T-helper 2 cell (primary cell): ENCODE measurements at regions not wholly inside any gene's neighbourhood (a gene's known extent, or its start where the extent isn't known, plus 50 kb on each side); places are given as distances from the start of the nearest gene placed in this dataset.

ENCODE experiments used
- DNase-seq, 5 experiments: peaks; one replicate each; pipeline versions ENCODE4 v3.0.0 to v3.0.0-alpha.2; 2012 to 2022

GRCh38 chr11:109752212-109752825 is 330.3 kb downstream of the C11orf87 start:
- no peak for DNase-seq

DNA sequence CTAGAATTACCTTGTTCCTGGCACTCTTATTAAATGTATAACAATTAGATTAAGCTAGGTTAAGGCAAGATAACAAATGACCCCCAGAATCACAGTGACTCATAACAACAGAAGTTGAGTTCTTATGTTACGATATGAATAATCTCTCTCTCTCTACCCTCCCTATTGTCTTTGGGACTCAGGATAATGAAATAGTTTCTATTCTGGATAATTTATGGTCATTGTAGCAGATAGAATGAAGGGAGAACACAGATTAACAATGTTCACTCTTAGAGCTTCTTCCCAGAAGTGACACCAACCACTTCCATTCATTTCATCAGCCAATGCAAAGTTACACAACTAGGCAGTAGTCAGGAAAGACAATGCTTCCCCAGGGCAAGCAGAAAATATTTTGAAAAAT is 334.5 kb downstream of the C11orf87 start:
- no peak for DNase-seq

GRCh38 chr11:109756951-109757350 is 335.0 kb downstream of the C11orf87 start:
- no peak for DNase-seq

- no peak for DNase-seq
These were observed 330.6 kb upstream of the ZC3H12C start for GRCh38 chr11:109762546-109762945.

- DNase-seq, result no peak
These were observed 327.4 kb upstream of the ZC3H12C start for GRCh38 chr11:109765709-109766311.

DNA sequence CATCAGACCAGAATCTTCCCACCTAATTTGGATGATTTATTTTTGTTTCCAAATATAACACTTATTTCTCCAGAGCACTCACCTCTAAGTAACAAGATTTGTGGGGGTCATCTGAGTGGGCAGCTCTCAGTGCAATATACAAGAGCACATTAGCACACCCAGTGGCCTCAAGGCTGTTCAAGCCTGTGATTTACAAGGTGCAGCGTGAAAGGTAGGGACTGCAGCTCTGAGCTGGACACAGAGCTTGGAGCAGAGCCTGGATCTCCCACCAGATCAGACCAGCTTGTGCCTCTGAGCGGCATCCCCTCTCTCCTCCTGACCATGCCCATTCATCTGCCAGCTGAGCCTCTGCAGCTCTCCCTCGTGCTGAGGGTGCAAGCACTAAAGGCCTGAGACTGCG is 323.3 kb upstream of the ZC3H12C start:
- no peak for DNase-seq

- no peak for DNase-seq
These were observed 322.9 kb upstream of the ZC3H12C start for GRCh38 chr11:109770323-109770722.

DNA sequence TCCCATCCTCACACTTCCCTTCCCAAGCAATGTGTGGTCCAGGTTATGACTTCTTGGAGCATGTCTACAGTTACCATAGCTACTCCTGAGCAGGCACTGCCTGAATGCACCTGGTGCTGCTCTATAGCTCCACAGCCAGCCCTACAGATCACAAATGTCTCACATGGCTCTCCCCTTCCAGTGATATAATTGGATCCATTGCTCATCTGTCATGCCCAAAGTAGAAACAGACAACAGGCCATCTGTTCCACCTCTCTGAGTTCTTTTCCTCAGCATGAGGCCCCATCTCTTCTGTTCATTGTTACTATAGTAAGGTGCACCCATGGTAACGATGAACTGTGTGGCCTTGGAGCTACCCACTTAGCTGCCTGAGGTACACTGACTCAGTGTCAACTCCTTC is 320.3 kb upstream of the ZC3H12C start:
- DNase-seq, result no peak

GRCh38 chr11:109775686-109776085 is 317.5 kb upstream of the ZC3H12C start:
- no peak for DNase-seq

GRCh38 chr11:109783014-109783413 is 310.2 kb upstream of the ZC3H12C start:
- no peak for DNase-seq

- DNase-seq, result peak in 1 of 5 experiments; percentile 56
These were observed 309.4 kb upstream of the ZC3H12C start for GRCh38 chr11:109783840-109784239.

DNA sequence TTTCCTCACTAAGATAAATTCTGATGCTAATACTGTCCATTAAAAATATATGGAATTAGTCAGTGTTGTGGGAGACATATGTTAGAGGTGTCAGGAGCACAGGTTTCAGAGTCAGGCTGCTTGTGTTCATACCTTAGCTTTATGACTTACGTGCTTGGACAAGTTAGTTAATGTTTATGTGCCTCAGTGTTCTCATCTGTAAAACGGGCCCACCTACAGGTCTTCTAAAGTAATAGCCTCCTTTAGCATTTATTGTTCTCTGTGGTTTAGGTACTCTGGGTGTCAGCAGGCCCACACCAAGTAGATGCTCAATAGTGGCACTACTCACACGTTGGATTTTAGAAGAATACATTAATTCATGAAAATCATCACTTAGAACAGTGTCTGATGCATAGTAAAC is 308.7 kb upstream of the ZC3H12C start:
- peak in 1 of 5 experiments; percentile 5 for DNase-seq

DNA sequence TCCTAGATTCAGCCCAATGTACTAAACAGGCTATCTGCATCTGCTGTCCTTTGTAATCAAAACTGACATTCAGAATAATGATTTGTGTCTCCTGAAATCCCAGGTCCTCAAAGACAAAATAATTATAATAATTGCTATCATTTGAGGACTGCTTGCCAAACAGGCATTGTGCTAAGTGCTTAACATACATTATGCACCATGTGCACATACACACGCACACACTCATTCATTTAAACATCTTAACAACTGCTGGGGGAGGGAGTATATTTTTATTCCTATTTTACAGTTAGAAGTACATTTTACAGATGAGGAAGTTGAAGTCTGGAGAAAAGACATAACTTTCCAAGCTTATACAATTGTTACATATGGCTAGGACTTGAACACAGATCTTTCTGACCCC is 308.0 kb upstream of the ZC3H12C start:
- DNase-seq, result no peak

GRCh38 chr11:109785714-109786113 is 307.5 kb upstream of the ZC3H12C start:
- DNase-seq, result no peak

DNA sequence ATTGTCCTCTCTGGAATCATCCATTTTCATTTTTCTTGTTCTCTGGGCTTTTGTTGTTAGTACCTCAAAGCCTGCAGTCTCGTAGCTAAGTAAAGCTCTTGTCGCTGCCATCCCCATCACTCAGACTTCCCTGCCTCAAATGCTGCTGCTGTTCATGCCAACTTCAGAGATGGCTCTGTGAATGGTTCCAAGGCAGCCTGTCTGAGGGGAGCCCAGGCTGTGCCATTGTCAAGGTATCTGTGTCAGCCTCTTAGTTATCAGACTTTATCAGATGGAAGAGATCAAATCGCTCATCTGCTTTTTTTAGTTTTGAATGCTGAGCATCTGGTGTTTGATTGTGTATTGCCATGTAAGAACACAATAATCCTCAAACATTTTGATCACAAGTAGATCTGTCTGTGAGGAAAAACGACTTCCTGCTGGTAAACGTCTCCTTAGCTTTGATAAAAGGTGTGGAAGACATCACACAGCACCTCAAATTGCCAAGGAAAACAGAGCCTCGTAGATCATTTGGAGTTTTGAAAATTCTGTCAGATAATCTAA is 304.2 kb upstream of the ZC3H12C start:
- no peak for DNase-seq

DNA sequence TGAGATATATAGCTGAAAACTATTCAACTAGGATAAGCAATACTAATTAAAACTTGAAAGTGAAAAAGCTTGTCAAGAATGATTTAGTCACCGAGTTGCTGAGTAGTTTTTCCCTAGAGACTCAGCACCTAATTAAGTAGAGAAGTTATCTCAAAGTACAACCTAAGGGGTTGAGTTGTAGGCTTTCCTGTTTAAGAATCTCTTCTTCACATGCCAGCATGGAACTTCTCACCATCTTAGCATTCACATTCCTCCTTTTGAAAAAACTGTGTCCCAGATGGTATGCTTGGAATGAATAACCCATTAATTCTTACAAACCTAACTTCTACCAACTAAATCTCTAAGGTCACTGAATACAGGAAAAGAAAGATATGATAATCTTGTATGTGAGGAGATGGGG is 303.3 kb upstream of the ZC3H12C start:
- no peak for DNase-seq

DNA sequence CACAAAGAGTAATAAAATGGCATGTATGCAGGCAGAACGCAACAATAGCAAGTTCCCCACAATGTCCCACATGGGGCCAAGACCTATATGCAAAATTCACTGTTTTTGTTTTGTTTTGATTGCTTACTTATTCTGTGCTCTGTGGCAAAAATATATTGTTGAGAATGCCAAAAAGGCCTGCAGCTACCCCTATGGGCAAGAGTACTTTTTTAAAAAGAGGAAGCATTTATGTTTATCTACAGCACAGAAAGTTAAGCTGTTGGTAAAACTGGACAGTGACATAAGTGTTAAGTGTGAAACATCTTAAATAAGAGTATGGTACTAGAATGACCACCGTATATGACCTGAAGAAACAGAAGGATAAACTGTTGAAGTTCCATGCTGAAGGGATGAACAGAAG is 301.9 kb upstream of the ZC3H12C start:
- DNase-seq, result no peak

GRCh38 chr11:109794501-109794900 is 298.7 kb upstream of the ZC3H12C start:
- no peak for DNase-seq

GRCh38 chr11:109795234-109795633 is 298.0 kb upstream of the ZC3H12C start:
- DNase-seq, result no peak

DNA sequence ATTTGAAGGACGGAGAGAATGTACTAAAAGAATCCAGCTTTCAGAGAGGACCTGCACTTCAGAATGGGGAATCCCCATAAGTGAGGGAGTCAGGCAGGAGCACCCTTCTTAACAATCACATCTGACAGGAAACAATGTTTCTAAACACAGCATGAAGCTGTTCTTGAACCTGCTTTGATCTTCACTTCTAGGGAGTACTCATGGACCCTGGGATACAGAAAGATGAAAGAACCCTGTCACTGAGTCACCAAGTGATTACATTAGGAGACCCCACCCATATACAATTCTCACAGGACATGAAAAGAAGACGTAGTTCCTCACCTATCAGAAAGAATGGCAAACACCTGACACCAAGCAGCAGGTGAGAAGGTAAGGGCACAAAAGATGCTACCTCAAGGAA is 296.9 kb upstream of the ZC3H12C start:
- no peak for DNase-seq

DNA sequence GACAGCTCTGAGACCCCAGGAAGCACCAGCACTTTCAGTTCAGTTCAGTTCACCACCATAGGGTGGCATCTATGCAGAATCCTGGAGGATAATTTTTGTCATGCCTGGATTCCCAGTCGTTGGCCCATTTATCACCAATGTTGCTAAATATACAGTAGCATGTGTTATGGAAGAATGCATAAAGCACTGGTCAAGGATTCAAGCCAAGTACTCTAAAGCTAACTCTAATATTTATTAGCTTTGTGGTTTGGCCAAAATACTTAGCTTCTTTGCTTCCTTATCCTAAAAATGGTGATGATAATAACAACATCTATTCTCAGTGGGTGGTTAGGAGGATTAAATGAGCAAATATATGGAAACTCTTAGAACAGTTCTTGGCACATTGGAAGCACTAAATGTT is 294.7 kb upstream of the ZC3H12C start:
- no peak for DNase-seq

- DNase-seq, result no peak
These were observed 293.6 kb upstream of the ZC3H12C start for GRCh38 chr11:109799604-109800003.

- DNase-seq, result no peak
These were observed 288.3 kb upstream of the ZC3H12C start for GRCh38 chr11:109804911-109805310.

DNA sequence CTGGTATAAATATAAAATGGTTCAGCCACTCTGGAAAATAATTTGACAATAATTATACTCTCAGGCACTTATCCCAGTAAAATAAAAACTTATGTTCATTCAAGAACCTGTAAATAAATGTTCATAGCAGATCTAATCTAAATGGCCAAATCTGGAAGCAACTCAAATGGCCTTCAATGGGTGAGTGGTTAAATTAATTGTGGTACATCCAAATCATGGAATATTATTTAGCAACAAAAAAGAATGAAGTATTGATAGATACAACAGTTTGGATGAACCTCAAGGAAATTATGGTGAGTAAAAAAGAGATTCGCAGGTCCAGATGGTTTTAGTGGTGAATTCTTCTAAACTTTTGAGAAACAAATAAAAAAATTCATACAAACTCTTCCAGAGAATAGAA is 287.0 kb upstream of the ZC3H12C start:
- no peak for DNase-seq

DNA sequence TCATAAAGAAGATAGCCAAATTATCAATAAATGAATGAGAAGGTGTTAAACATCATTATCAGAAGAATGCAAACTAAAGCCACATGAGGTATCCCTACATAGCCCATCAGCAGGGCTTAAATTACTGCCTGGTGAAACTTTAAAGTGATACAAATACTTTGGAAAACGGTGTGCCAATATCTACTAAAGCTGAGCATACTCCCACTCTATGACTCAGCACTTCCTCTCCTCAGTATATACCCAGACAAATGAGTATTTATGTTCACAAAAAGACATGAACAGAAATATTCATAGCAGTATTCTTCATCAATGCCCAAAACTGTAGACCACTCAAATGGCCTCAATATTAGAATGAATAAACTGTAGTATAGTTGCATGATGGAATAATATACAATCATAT is 284.6 kb upstream of the ZC3H12C start:
- no peak for DNase-seq
